ENCODE measurements at regions not wholly inside any gene's neighbourhood (a gene's known extent, or its start where the extent isn't known, plus 50 kb on each side); places are given as distances from the start of the nearest gene placed in this dataset.

DNA sequence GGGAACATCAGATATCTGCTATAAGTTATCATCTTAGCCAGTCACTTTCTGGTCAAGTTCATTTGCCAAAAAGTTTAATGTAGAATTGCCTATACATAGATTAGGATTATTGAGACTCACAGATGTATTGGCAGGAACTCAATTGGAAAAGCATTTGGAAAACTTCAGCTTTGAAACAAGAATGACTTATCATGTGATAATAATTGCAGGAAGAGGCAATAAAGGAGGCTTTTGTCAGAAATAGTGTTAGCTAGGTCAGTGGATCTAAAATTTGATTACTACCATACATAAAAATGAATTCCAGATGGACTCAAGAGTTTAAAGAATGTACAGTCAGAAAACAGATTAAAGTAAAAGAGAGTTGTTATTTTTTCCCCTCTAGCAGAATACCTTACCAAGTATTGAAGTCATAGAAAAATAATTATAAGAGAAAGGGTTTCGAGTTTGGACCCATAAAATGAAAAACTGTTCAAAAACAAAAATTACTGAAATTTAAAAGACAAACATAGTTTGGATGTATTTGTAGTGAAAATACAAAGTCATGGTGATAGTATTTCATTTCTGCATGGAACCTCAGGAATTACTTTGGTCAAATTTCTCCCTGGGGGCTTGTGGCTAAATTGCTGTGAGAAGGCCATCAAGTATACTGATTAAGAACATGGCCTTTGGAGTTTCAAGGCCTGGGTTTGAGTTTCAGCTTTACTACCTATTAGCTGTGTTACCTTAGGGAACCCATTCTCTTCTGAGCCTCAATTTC, 159.9 kb downstream of the TMEM38B start:
- TF ChIP-seq POLR2AphosphoS5 (IDR thresholded peaks at IDR 0.05): no peak
- TF ChIP-seq CTCF (IDR thresholded peaks at IDR 0.05; ENCODE audit: poor library complexity, severe bottlenecking): no peak

Data from neural cell (in vitro differentiated cells).